CD14-positive monocyte (primary cell): ENCODE measurements at regions not wholly inside any gene's neighbourhood (a gene's known extent, or its start where the extent isn't known, plus 50 kb on each side); places are given as distances from the start of the nearest gene placed in this dataset.

Experiments used
- DNase-seq, 3 donors: peaks; one replicate each; pipeline ENCODE4 v3.0.0-alpha.2; 2011 to 2022
- H2AFZ ChIP-seq: 2 replicates; pipeline ENCODE4 v1.6.0; 2012; ENCODE audit warnings: mild to moderate bottlenecking, low read depth, low read length, inconsistent platforms; ENCODE audit not compliant: insufficient read depth, poor library complexity, severe bottlenecking
- H3K27ac ChIP-seq, 2 donors: 1 replicate in 1 of 2; 2 replicates in 1 of 2; pipeline ENCODE4 v1.5.1; 2012 to 2013; ENCODE audit warnings: low read length in 2 of 2, control low read depth in 1 of 2, inconsistent platforms in 1 of 2, low read depth in 1 of 2, mild to moderate bottlenecking in 1 of 2
- H3K27me3 ChIP-seq, 2 donors: one replicate each; pipeline versions ENCODE4 v1.6.0 to v1.6.1; 2011 to 2013; ENCODE audit warnings: low read length in 2 of 2; ENCODE audit not compliant: control insufficient read depth in 2 of 2, insufficient read depth in 2 of 2
- H3K36me3 ChIP-seq, 2 donors: replicated peaks in 1 of 2; 1 replicate in 1 of 2; 2 replicates in 1 of 2; pipeline versions ENCODE4 v1.5.1 to v1.6.1; 2012 to 2013; ENCODE audit warnings: low read length in 2 of 2, control low read depth in 1 of 2, inconsistent platforms in 1 of 2, mild to moderate bottlenecking in 1 of 2; ENCODE audit not compliant: insufficient read depth in 2 of 2, control insufficient read depth in 1 of 2
- H3K4me1 ChIP-seq, 2 donors: 1 replicate in 1 of 2; 2 replicates in 1 of 2; pipeline versions ENCODE4 v1.5.1 to v1.6.1; 2012 to 2013; ENCODE audit warnings: low read length in 2 of 2, control low read depth in 1 of 2, inconsistent platforms in 1 of 2, mild to moderate bottlenecking in 1 of 2, moderate library complexity in 1 of 2; ENCODE audit not compliant: insufficient read depth in 2 of 2, control insufficient read depth in 1 of 2
- H3K4me2 ChIP-seq: replicated peaks from 2 replicates; pipeline ENCODE3; 2012; ENCODE audit warnings: low read length, moderate library complexity, mild to moderate bottlenecking; ENCODE audit not compliant: poor library complexity, severe bottlenecking; ENCODE audit errors: extremely low read depth
- H3K4me3 ChIP-seq, 3 experiments: fragments of 200-600 bp in 1 of 3; sonication (generic) in 1 of 3; replicated peaks in 1 of 3; 1 replicate in 2 of 3; 2 replicates in 1 of 3; pipeline ENCODE4 v1.5.1; 2011 to 2013; ENCODE audit warnings: low read length in 3 of 3, mild to moderate bottlenecking in 3 of 3, control low read depth in 2 of 3, low read depth in 2 of 3, inconsistent platforms in 1 of 3, moderate library complexity in 1 of 3
- H3K79me2 ChIP-seq: 2 replicates; pipeline ENCODE4 v1.6.0; 2012; ENCODE audit warnings: mild to moderate bottlenecking, control low read depth, inconsistent platforms, low read length, moderate library complexity; ENCODE audit not compliant: insufficient read depth
- H3K9ac ChIP-seq: 2 replicates; pipeline ENCODE4 v1.6.0; 2017; ENCODE audit warnings: low read length, mild to moderate bottlenecking; ENCODE audit not compliant: insufficient read depth, poor library complexity, severe bottlenecking
- H3K9me3 ChIP-seq, 2 donors: replicated peaks in 1 of 2; 1 replicate in 1 of 2; 2 replicates in 1 of 2; pipeline versions ENCODE4 v1.5.1 to v1.6.1; 2012 to 2013; ENCODE audit warnings: low read length in 2 of 2, control low read depth in 1 of 2; ENCODE audit not compliant: control insufficient read depth in 1 of 2, insufficient read depth in 1 of 2
- H4K20me1 ChIP-seq: 2 replicates; pipeline ENCODE4 v1.6.0; 2012; ENCODE audit warnings: mild to moderate bottlenecking, low read length, control low read depth, moderate library complexity; ENCODE audit not compliant: insufficient read depth
- H3K27ac Mint-ChIP-seq, 7 donors: one replicate each; pipeline ENCODE4 v1.8.0; 2020; ENCODE audit warnings: mild to moderate bottlenecking in 7 of 7, mixed read lengths in 7 of 7, moderate library complexity in 6 of 7, inconsistent platforms in 2 of 7
- H3K27me3 Mint-ChIP-seq, 3 donors: one replicate each; pipeline ENCODE4 v1.8.0; 2021 to 2022; ENCODE audit warnings: low read depth in 3 of 3, mild to moderate bottlenecking in 3 of 3, mixed read lengths in 3 of 3, moderate library complexity in 3 of 3, inconsistent platforms in 1 of 3
- H3K36me3 Mint-ChIP-seq, 2 donors: one replicate each; pipeline ENCODE4 v1.8.0; 2020; ENCODE audit warnings: mixed read lengths in 2 of 2, inconsistent platforms in 1 of 2, mild to moderate bottlenecking in 1 of 2
- H3K4me1 Mint-ChIP-seq: one replicate; pipeline ENCODE4 v1.8.0; 2020; ENCODE audit warnings: mild to moderate bottlenecking, mixed read lengths
- H3K4me3 Mint-ChIP-seq, 2 donors: one replicate each; pipeline ENCODE4 v1.8.0; 2020; ENCODE audit warnings: mild to moderate bottlenecking in 2 of 2, mixed read lengths in 2 of 2, moderate library complexity in 1 of 2
- H3K9me3 Mint-ChIP-seq, 7 donors: one replicate each; pipeline ENCODE4 v1.8.0; 2020 to 2022; ENCODE audit warnings: mixed read lengths in 7 of 7, mild to moderate bottlenecking in 6 of 7, moderate library complexity in 6 of 7, inconsistent platforms in 2 of 7
- WGBS: methylation state at CpG from one replicate; pipeline ENCODE4 v1.1.5; 2013; ENCODE audit warnings: missing lambda C conversion rate; ENCODE audit not compliant: insufficient coverage; 5-methylcytosine and 5-hydroxymethylcytosine counted together
- intact Hi-C, 2 donors: fragments of 100-400 bp; cut with micrococcal nuclease; formaldehyde crosslinking; loops; one replicate each; pipeline versions ENCODE4 v1.15.0 to v1.15.1; 2023
- TF ChIP-seq, protein P1 (sequence below): fragments of 200-600 bp; IDR thresholded peaks from one replicate; pipeline ENCODE4 v1.8.0; 2022; ENCODE audit warnings: antibody characterized with exemption, mild to moderate bottlenecking

DNA sequence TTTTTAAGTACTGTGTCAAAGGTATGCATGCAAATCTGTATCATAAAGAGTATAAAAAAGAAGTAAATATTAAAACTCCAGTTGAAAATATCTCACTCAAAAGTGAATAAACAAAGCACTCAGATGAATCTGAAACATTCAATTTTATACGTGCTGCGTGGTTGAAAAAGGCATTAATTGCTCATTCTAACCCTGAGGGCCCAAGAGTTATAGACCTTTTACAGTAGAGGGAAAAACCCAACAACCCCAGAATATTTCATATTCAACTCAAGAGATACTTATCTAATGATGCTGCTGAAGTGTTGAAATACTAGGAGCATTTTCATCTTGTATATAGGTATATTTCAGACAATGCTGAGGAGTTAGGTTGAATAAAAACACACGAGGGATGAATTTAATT, 862.8 kb upstream of the CITED2 start:
- TF ChIP-seq, protein P1, sequence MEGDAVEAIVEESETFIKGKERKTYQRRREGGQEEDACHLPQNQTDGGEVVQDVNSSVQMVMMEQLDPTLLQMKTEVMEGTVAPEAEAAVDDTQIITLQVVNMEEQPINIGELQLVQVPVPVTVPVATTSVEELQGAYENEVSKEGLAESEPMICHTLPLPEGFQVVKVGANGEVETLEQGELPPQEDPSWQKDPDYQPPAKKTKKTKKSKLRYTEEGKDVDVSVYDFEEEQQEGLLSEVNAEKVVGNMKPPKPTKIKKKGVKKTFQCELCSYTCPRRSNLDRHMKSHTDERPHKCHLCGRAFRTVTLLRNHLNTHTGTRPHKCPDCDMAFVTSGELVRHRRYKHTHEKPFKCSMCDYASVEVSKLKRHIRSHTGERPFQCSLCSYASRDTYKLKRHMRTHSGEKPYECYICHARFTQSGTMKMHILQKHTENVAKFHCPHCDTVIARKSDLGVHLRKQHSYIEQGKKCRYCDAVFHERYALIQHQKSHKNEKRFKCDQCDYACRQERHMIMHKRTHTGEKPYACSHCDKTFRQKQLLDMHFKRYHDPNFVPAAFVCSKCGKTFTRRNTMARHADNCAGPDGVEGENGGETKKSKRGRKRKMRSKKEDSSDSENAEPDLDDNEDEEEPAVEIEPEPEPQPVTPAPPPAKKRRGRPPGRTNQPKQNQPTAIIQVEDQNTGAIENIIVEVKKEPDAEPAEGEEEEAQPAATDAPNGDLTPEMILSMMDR = no peak
- Mint-ChIP-seq H3K36me3 (no peaks in the 10 kb centered on the region), H3K4me3 (no peak overlapping the region), H3K27me3 (peaks cover 0 to 2% (median 1%) of the 10 kb centered on the region in 3 donors), H3K4me1 (no peaks in the 10 kb centered on the region), H3K9me3 (peaks cover 7 to 19% (median 9%) of the 10 kb centered on the region in 7 donors), H3K27ac (no peak overlapping the region)
- WGBS = no CpG with 5 or more reads among the region's 3 CpGs
- H4K20me1 ChIP-seq = no peaks in the 10 kb centered on the region
- intact Hi-C loops = no loop called here
- H3K9ac ChIP-seq = no peak overlapping the region
- no peaks in the 10 kb centered on the region for H3K9me3 ChIP-seq
- no peaks in the 10 kb centered on the region for H3K79me2 ChIP-seq
- H3K4me1 ChIP-seq = no peaks in the 10 kb centered on the region
- no peak overlapping the region for H2AFZ ChIP-seq
- H3K4me2 ChIP-seq = no peak overlapping the region
- no peak for DNase-seq
- H3K36me3 ChIP-seq = no peaks in the 10 kb centered on the region
- no peak overlapping the region for H3K4me3 ChIP-seq
- H3K27me3 ChIP-seq = no peaks in the 10 kb centered on the region
- H3K27ac ChIP-seq = no peak overlapping the region

DNA sequence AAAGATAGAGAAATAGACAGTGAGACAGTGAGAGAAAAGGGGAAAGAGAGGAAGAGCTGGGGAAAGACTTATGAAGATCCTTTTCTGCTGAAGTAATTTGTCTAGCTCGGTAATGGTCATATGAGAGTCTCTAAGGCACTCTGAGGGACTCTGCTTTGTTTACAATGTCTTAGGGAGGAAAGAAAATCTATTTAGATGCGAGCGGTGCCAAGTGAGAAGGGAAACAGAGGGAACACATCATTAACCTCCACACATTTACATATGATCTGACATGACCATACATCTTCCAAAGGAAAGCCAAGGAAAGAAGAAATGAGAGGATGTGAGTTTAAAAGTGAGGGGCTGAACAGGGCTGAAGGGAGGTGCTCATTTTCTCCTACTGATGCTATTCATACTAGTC, 862.3 kb upstream of the CITED2 start:
- Histone ChIP-seq H3K9me3 (no peaks in the 10 kb centered on the region), H3K27me3 (no peaks in the 10 kb centered on the region), H3K36me3 (no peaks in the 10 kb centered on the region), H3K4me3 (no peak overlapping the region), H2AFZ (no peak overlapping the region), H3K27ac (no peak overlapping the region), H3K4me1 (no peaks in the 10 kb centered on the region), H3K79me2 (no peaks in the 10 kb centered on the region), H4K20me1 (no peaks in the 10 kb centered on the region), H3K9ac (no peak overlapping the region), H3K4me2 (no peak overlapping the region)
- TF ChIP-seq, protein P1 = no peak
- intact Hi-C loops = no loop called here
- peaks cover 7 to 19% (median 10%) of the 10 kb centered on the region in 7 donors for H3K9me3 Mint-ChIP-seq
- DNase-seq = no peak
- 80% methylated on average over 1 of the region's 3 CpGs for WGBS
- H3K4me3 Mint-ChIP-seq = no peak overlapping the region
- peaks cover 0 to 2% (median 1%) of the 10 kb centered on the region in 3 donors for H3K27me3 Mint-ChIP-seq
- no peak overlapping the region for H3K27ac Mint-ChIP-seq
- H3K36me3 Mint-ChIP-seq = no peaks in the 10 kb centered on the region
- no peaks in the 10 kb centered on the region for H3K4me1 Mint-ChIP-seq
